ENCODE measurements at regions not wholly inside any gene's neighbourhood (a gene's known extent, or its start where the extent isn't known, plus 50 kb on each side); places are given as distances from the start of the nearest gene placed in this dataset.

DNA sequence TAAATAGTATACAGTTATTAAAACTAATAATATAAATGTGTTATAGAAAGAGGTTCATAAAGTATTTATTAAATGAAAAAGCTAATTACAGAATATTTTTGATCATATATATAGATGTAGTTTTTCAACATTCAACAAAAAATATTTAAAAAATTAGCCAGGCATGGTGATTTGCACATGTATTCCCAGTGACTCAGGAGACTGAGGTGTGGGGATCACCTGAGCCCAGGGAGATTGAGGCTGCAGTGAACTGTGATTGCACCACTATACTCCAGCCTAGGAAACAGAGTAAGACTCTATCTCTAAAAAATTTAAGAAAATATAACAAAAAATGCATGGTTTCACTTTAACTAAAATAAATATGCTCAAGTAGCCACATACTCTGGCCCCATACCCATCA is 118.0 kb upstream of the SEMA3C start:
- TF ChIP-seq, protein P1, sequence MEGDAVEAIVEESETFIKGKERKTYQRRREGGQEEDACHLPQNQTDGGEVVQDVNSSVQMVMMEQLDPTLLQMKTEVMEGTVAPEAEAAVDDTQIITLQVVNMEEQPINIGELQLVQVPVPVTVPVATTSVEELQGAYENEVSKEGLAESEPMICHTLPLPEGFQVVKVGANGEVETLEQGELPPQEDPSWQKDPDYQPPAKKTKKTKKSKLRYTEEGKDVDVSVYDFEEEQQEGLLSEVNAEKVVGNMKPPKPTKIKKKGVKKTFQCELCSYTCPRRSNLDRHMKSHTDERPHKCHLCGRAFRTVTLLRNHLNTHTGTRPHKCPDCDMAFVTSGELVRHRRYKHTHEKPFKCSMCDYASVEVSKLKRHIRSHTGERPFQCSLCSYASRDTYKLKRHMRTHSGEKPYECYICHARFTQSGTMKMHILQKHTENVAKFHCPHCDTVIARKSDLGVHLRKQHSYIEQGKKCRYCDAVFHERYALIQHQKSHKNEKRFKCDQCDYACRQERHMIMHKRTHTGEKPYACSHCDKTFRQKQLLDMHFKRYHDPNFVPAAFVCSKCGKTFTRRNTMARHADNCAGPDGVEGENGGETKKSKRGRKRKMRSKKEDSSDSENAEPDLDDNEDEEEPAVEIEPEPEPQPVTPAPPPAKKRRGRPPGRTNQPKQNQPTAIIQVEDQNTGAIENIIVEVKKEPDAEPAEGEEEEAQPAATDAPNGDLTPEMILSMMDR (IDR thresholded peaks at IDR 0.05; ENCODE audit: low read depth, low read length): no peak
- TF ChIP-seq POLR2A (IDR thresholded peaks at IDR 0.05; ENCODE audit: extremely low read depth, insufficient read length) (no peak), MYC (IDR thresholded peaks at IDR 0.05; ENCODE audit: low read depth, low read length) (no peak)
- TF ChIP-seq, protein P2, sequence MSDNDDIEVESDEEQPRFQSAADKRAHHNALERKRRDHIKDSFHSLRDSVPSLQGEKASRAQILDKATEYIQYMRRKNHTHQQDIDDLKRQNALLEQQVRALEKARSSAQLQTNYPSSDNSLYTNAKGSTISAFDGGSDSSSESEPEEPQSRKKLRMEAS (IDR thresholded peaks at IDR 0.05; ENCODE audit: low read depth, low read length): no peak
